Sigmoid colon (tissue), 6 donors: ENCODE measurements at regions not wholly inside any gene's neighbourhood (a gene's known extent, or its start where the extent isn't known, plus 50 kb on each side); places are given as distances from the start of the nearest gene placed in this dataset.

Source experiments
- DNase-seq: peaks from one replicate; pipeline ENCODE4 v3.0.0-alpha.2; 2019
- H3K27ac ChIP-seq, 4 donors: fragments of 200-600 bp; sonication (generic); one replicate each; pipeline ENCODE4 v1.5.1; 2016 to 2019; ENCODE audit warnings: mild to moderate bottlenecking in 1 of 4
- H3K27me3 ChIP-seq, 3 donors: fragments of 200-600 bp; sonication (generic); one replicate each; pipeline ENCODE4 v1.5.1; 2019; ENCODE audit warnings: mild to moderate bottlenecking in 1 of 3
- H3K36me3 ChIP-seq, 4 donors: fragments of 200-600 bp; sonication (generic); one replicate each; pipeline ENCODE4 v1.5.1; 2016 to 2019
- H3K4me1 ChIP-seq, 4 donors: fragments of 200-600 bp; sonication (generic); one replicate each; pipeline ENCODE4 v1.5.1; 2017 to 2019
- H3K4me3 ChIP-seq, 4 donors: fragments of 200-600 bp; sonication (generic); one replicate each; pipeline ENCODE4 v1.5.1; 2017 to 2019; ENCODE audit warnings: mild to moderate bottlenecking in 2 of 4, moderate library complexity in 1 of 4
- H3K9me3 ChIP-seq, 4 donors: fragments of 200-600 bp in 3 of 4; sonication (generic) in 3 of 4; one replicate each; pipeline versions ENCODE4 v1.5.1 to v1.6.1; 2013 to 2019
- CTCF ChIP-seq, 4 experiments: fragments of 450-650 bp in 3 of 4; fragments of 200-600 bp in 1 of 4; IDR thresholded peaks; one replicate each; pipeline ENCODE4 v1.5.1; 2016 to 2019; ENCODE audit warnings: antibody characterized with exemption in 4 of 4, mild to moderate bottlenecking in 3 of 4, moderate library complexity in 2 of 4
- EP300 ChIP-seq, 4 donors: sonication (generic); formaldehyde crosslinking; IDR thresholded peaks; one replicate each; pipeline ENCODE4 v1.6.1; 2017; ENCODE audit warnings: antibody characterized with exemption in 4 of 4
- POLR2A ChIP-seq, 2 donors: fragments of 450-650 bp; IDR thresholded peaks; one replicate each; pipeline ENCODE4 v1.6.1; 2016; ENCODE audit warnings: antibody characterized with exemption in 2 of 2, mild to moderate bottlenecking in 2 of 2, moderate library complexity in 2 of 2
- POLR2AphosphoS5 ChIP-seq, 4 donors: sonication (generic); formaldehyde crosslinking; IDR thresholded peaks; one replicate each; pipeline ENCODE4 v1.6.1; 2017; ENCODE audit warnings: antibody characterized with exemption in 4 of 4
- WGBS, 2 donors: extraction: QIAGEN DNeasy Blood & Tissue Kit; methylation state at CpG; one replicate each; pipeline ENCODE4 v1.1.7; 2013; 5-methylcytosine and 5-hydroxymethylcytosine counted together
- intact Hi-C: fragments of 100-400 bp; cut with DNase I; formaldehyde crosslinking; loops from one replicate; pipeline ENCODE4 v1.15.1; 2023
- donor health status: healthy with polysubstance abuse.
- donor health status: healthy.

- Histone ChIP-seq H3K27me3 (peaks cover 0 to 4% (median 0%) of the 10 kb centered on the region in 3 donors), H3K9me3 (no peaks in the 10 kb centered on the region), H3K4me3 (no peak overlapping the region), H3K4me1 (no peaks in the 10 kb centered on the region), H3K36me3 (no peaks in the 10 kb centered on the region), H3K27ac (no peak overlapping the region)
- intact Hi-C loops, result no loop called here
- TF ChIP-seq EP300 (IDR thresholded peaks at IDR 0.05) (no peak), CTCF (IDR thresholded peaks at IDR 0.05) (no peak), POLR2AphosphoS5 (IDR thresholded peaks at IDR 0.05) (no peak), POLR2A (IDR thresholded peaks at IDR 0.05) (no peak)
- DNase-seq, result no peak
- WGBS, 2 donors, result 86 to 89% methylated on average over 5 of the region's 5 CpGs
Measured at GRCh38 chr2:239604861-239605260, 204.0 kb upstream of the HDAC4 start.

- TF ChIP-seq CTCF (IDR thresholded peaks at IDR 0.05) (no peak), POLR2AphosphoS5 (IDR thresholded peaks at IDR 0.05) (no peak), EP300 (IDR thresholded peaks at IDR 0.05) (no peak), POLR2A (IDR thresholded peaks at IDR 0.05) (no peak)
- DNase-seq, result no peak
- intact Hi-C loops, result no loop called here
- H3K4me1 ChIP-seq, result no peaks in the 10 kb centered on the region
- no peak overlapping the region for H3K4me3 ChIP-seq
- H3K9me3 ChIP-seq, result no peaks in the 10 kb centered on the region
- H3K27me3 ChIP-seq, result peaks cover 0 to 4% (median 0%) of the 10 kb centered on the region in 3 donors
- no peak overlapping the region for H3K27ac ChIP-seq
- no peaks in the 10 kb centered on the region for H3K36me3 ChIP-seq
- 72 to 81% methylated on average over 11 of the region's 11 CpGs for WGBS, 2 donors
Measured at GRCh38 chr2:239603411-239604356, 202.9 kb upstream of the HDAC4 start.

- H3K36me3 ChIP-seq, result no peaks in the 10 kb centered on the region
- intact Hi-C loops, result no loop called here
- 68 to 78% methylated on average over 30 of the region's 30 CpGs for WGBS, 2 donors
- no peaks in the 10 kb centered on the region for H3K4me1 ChIP-seq
- H3K9me3 ChIP-seq, result no peaks in the 10 kb centered on the region
- no peak for TF ChIP-seq EP300 (IDR thresholded peaks at IDR 0.05)
- TF ChIP-seq POLR2A (IDR thresholded peaks at IDR 0.05), result no peak
- TF ChIP-seq POLR2AphosphoS5 (IDR thresholded peaks at IDR 0.05), result no peak
- TF ChIP-seq CTCF (IDR thresholded peaks at IDR 0.05), result no peak
- no peak overlapping the region for H3K27ac ChIP-seq
- DNase-seq, result peak; percentile 40
- H3K27me3 ChIP-seq, result peaks cover 0 to 4% (median 0%) of the 10 kb centered on the region in 3 donors
- no peak overlapping the region for H3K4me3 ChIP-seq
Measured at GRCh38 chr2:239602290-239603282, 201.8 kb upstream of the HDAC4 start.

GRCh38 chr2:239601880-239602279, 201.1 kb upstream of the HDAC4 start:
- no peaks in the 10 kb centered on the region for H3K4me1 ChIP-seq
- TF ChIP-seq POLR2AphosphoS5 (IDR thresholded peaks at IDR 0.05) (no peak), POLR2A (IDR thresholded peaks at IDR 0.05) (no peak), CTCF (IDR thresholded peaks at IDR 0.05) (no peak), EP300 (IDR thresholded peaks at IDR 0.05) (no peak)
- no peak overlapping the region for H3K4me3 ChIP-seq
- WGBS, 2 donors, result 87 to 90% methylated on average over 7 of the region's 7 CpGs
- no peaks in the 10 kb centered on the region for H3K36me3 ChIP-seq
- intact Hi-C loops, result no loop called here
- peaks cover 0 to 4% (median 0%) of the 10 kb centered on the region in 3 donors for H3K27me3 ChIP-seq
- DNase-seq, result no peak
- H3K9me3 ChIP-seq, result no peaks in the 10 kb centered on the region
- H3K27ac ChIP-seq, result no peak overlapping the region
